GM21786 (cell line): ENCODE measurements at regions not wholly inside any gene's neighbourhood (a gene's known extent, or its start where the extent isn't known, plus 50 kb on each side); places are given as distances from the start of the nearest gene placed in this dataset.

Experiments used
- ATAC-seq: cut with Tn5 transposase; IDR thresholded peaks from one replicate; pipeline ENCODE4 v1.9.1; 2021; ENCODE audit not compliant: unreplicated experiment

GRCh38 chr7:12741951-12742575, 54.6 kb downstream of the ARL4A start:
- ATAC-seq, result no peak

- no peak for ATAC-seq
Observed at GRCh38 chr7:12746211-12746610, 58.8 kb downstream of the ARL4A start.

GRCh38 chr7:12747687-12748306, 60.4 kb downstream of the ARL4A start:
- ATAC-seq, result no peak

DNA sequence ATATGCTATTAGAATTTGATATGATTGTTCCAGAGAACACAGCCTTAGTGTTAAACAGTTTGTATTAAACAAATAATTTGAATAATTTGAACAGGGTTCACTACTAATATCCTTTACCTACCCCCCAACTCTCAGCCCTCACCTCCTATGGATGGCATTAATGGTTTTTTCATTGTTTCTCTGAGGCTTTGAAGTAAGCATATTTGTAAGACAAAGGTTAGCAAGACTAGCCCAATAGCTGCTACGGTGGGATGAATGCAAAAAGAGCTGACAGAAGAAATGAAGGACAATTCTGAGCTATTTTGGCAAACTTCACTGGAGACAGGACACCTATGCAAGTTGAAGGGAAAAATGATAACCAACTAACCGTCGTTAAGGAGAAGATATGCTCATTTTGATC, 61.6 kb downstream of the ARL4A start:
- ATAC-seq, result no peak

DNA sequence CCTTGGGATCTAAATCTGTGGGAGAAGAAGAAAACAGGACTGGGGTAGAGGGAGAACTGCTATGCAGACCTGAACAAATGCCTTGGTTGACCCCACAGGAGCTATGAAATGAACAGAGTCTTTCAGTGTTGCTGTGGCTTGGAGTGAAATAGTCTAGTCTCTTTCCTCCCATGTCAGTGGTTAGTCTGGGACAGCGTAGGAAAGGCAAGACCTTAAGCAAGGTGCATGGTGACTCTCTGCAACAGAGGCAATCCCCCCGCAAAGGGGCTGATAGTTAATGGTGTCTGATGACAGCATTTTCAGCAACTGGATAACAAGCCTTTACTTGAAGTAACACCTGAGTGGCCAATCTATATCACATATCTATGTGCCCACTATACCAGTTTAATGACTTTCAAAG, 62.3 kb downstream of the ARL4A start:
- ATAC-seq, result no peak

DNA sequence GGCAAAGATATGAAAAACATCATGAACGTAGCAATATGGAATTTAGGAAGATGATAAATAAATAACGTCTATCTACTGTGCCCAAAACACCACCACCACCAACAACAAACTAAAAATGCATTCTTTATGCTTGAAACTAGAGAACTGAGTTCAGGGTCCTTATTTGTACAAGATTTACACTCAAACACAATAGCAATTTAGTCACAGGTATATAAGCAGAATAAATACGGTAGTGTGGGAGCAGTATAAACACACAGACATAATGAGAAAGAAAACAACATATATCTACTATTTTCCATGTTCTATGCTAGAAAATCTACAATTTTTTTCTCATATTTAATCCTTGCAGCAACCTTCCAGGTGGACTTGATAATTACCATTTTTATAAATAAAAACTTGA, 64.3 kb downstream of the ARL4A start:
- no peak for ATAC-seq

GRCh38 chr7:12754179-12754578, 66.7 kb downstream of the ARL4A start:
- ATAC-seq, result no peak

- ATAC-seq, result no peak
Observed at GRCh38 chr7:12756821-12757220, 69.4 kb downstream of the ARL4A start.

DNA sequence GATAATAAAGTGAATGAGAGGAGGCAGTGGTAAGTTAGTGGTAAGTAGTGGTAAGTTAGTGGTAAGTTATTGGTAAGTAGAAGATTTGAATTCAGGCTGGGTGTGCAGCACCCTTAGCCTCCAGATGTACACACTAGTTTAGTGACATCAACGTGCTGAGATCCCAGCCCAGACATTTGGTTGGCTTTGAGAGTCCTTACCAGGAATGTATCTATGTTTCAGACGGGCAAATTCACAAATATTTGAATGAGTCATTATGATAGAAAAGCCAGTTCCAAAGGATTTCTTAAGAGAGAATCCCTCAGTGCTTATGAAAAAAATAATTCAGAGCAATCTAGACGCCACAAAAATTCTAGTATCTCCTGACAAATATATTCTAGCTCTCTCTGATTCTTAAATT, 70.0 kb downstream of the ARL4A start:
- no peak for ATAC-seq

DNA sequence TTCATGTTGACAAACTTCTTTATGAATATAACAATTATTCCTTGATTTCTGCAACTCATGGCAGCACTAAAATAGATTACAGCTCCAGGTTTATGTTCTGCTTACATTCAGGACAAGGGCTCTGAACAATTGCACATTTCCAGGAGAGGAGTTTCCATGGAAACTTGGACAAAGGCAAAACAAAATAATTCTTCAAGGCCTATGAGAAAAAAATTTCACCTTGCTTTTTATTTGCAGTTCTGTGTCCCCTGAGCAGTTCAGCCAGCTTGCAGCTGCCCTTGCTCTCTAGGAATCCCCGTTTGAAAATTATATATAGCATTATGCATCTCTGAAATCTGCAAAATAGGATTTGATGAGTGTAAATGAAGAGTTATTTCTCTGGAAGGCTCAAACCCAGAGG, 71.7 kb downstream of the ARL4A start:
- no peak for ATAC-seq

DNA sequence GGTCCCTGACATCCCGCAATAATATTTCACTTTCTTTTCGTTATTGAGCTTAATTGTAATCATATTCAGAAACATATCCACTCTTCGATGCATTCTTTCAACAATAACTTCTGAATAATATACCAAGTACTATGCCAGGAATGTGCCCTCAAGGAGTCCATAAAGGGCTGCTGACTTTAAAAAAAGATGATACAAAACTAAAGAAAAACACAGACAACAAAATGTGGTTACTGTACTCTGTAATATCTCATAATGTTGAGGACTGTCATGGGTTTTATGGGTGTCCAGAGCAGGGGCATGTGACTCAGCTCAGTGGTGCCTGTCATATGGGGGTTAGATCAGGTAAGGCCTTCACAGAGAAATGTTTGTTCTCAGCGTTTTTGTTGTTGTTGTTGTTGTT, 73.7 kb downstream of the ARL4A start:
- ATAC-seq, result no peak

DNA sequence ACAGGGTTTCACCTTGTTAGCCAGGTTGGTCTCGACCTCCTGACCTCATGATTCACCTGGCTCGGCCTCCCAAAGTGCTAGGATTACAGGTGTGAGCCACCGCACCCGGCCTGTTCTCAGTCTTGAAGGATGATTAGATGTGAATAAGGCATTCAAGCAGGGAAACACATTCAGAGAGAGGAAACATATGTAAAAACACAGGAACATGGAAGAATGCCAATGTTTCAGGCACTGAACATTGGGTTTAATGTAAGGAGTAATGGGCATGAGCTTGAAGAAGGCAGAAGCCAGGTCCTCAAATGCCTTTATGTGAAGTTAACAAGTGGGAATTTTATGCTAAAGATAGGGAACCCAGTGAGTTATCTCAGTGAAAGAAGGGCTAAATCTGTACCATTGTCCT, 74.3 kb downstream of the ARL4A start:
- ATAC-seq, result no peak

GRCh38 chr7:12764458-12764891, 77.0 kb downstream of the ARL4A start:
- no peak for ATAC-seq

DNA sequence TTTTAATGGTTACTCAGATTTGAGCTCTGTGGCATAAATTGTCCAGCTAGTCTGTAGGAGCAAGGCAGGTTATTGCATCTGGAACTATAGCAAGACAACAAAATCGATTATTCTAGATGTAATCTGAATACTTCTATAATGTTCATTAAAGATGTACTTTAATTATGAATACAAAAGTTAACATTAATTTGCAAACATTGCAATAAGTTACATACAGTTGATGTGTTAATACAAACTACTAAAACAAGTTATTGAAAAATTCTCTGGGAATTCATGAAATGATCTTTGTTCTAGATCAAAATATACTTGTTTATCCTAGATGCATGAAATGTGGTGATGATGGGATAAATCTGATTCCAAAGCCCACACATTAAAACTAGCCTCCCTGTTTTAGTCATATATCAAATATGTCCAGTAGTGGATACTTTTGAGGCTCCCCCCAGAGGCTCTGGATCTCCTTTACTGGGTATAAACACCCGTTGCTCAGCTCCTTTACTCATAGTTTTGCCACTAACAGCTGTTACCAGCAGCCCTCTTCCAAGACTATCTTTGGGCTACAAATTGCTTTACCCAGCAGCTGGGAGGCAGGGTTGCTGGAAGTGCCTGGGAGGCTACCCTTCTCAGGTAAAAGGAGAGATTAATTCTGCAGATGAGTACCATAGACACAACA, 78.1 kb downstream of the ARL4A start:
- no peak for ATAC-seq

- ATAC-seq, result no peak
Observed at GRCh38 chr7:12766416-12766815, 79.0 kb downstream of the ARL4A start.

GRCh38 chr7:12768948-12769347, 81.5 kb downstream of the ARL4A start:
- ATAC-seq, result no peak

DNA sequence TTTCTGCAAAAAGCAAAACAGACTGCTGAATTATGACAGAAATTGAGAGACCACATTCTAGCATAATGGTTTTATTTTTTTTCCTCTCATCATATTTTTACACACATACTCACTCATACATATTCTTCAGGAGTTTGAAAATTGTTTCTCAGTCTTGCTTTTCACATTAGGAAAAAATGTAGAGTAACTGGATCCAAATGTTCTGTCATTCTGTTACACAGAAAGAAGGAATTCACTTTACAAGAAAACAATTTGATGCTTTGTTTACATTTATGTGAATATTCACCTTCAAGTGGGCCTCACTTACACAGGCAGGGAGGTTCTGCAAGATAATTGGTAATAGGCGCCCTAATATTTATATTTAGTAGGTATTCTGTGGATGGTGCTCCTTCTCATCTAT, 82.0 kb downstream of the ARL4A start:
- ATAC-seq, result no peak

GRCh38 chr7:12770227-12770975, 83.0 kb downstream of the ARL4A start:
- no peak for ATAC-seq

GRCh38 chr7:12771378-12771877, 84.0 kb downstream of the ARL4A start:
- ATAC-seq, result no peak

DNA sequence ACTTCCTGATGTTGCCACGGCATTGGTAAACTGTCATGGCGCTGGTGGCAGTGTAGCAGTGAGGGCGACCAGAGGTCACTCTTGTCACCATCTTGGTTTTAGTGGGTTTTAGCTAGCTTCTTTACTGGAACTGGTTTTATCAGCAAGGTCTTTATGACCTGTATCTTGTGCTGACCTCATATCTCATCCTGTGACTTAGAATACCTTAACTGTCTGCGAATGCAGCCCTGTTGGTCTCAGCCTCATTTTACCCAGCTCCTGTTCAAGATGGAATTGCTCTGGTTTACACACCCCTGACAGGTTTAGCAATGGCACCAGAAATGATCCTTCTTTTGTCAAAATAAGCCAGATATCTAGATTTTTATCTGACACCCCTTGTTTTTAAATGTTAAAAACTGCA, 85.3 kb downstream of the ARL4A start:
- no peak for ATAC-seq

DNA sequence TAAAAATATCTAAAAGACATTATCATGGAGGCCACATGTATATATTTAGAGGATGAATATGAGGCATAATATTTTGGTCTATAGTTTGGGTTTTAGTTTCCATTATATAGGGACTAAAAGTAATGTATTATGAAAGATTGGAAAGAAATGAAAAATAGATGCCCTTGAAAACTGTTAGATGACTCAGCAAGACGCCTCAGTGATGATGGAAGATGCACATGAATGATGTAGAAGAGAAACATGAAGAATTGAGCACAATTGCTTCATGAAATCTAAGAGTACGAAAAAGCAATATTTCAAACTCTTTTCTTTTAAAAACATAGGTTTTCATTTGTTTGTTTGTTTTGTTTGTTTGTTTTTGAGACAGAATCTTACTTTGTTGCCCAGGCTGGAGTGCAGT, 89.8 kb downstream of the ARL4A start:
- no peak for ATAC-seq

- no peak for ATAC-seq
Observed at GRCh38 chr7:12779947-12780346, 92.5 kb downstream of the ARL4A start.
